Retinal pigment epithelial cell (primary cell): ENCODE measurements at regions not wholly inside any gene's neighbourhood (a gene's known extent, or its start where the extent isn't known, plus 50 kb on each side); places are given as distances from the start of the nearest gene placed in this dataset.

Source experiments
- DNase-seq: peaks from one replicate; pipeline ENCODE4 v3.0.0-alpha.2; 2010; ENCODE audit warnings: low read depth
- H3K4me3 ChIP-seq: 2 replicates; pipeline ENCODE4 v1.5.1; 2011; ENCODE audit warnings: mild to moderate bottlenecking, low read length, control low read depth, moderate library complexity
- CTCF ChIP-seq: conservative IDR thresholded peaks from 2 replicates; pipeline ENCODE4 v1.5.1; 2011; ENCODE audit warnings: low read depth, low read length, control low read depth, inconsistent platforms

- H3K4me3 ChIP-seq: no peak overlapping the region
- no peak for TF ChIP-seq CTCF
- no peak for DNase-seq
Observed at GRCh38 chr18:55706898-55707297, 118.9 kb upstream of the TCF4 start.

GRCh38 chr18:55699233-55699765 is 111.3 kb upstream of the TCF4 start:
- H3K4me3 ChIP-seq: no peak overlapping the region
- TF ChIP-seq CTCF: no peak
- DNase-seq: no peak

- no peak for DNase-seq
- H3K4me3 ChIP-seq: no peak overlapping the region
- no peak for TF ChIP-seq CTCF
Observed at GRCh38 chr18:55696811-55697210, 108.8 kb upstream of the TCF4 start.

- TF ChIP-seq CTCF: no peak
- no peak for DNase-seq
- no peak overlapping the region for H3K4me3 ChIP-seq
Observed at GRCh38 chr18:55695091-55695490, 107.1 kb upstream of the TCF4 start.

- no peak for TF ChIP-seq CTCF
- no peak for DNase-seq
- H3K4me3 ChIP-seq: no peak overlapping the region
Observed at GRCh38 chr18:55694291-55694690, 106.3 kb upstream of the TCF4 start.

- no peak for TF ChIP-seq CTCF
- DNase-seq: no peak
- no peak overlapping the region for H3K4me3 ChIP-seq
Observed at GRCh38 chr18:55688030-55688429, 100.0 kb upstream of the TCF4 start.

GRCh38 chr18:55687106-55687505 is 99.1 kb upstream of the TCF4 start:
- TF ChIP-seq CTCF: no peak
- no peak for DNase-seq
- no peak overlapping the region for H3K4me3 ChIP-seq
